ENCODE measurements at regions not wholly inside any gene's neighbourhood (a gene's known extent, or its start where the extent isn't known, plus 50 kb on each side); places are given as distances from the start of the nearest gene placed in this dataset.

DNA sequence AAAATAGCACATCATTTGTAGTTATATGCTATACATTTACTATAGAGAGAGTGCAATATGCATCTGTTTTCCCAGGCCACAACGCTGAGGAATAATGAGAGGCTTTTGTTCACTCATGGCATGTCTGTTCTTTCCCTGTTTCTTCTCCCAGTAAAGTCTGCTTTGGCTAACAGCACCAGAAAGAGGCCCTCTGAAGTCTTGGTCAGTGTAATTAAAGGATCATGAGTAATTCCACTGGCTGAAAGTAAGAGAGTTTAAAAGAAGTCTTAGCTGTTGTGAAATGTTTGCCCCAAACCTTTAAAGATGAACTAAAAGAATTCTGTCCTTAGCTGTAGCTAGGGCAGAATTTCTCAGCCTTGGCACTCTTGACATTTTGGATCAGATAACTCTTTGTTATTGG, 228.8 kb downstream of the TLE4 start:
- CTCF ChIA-PET = no interaction called here
- no peaks in the 10 kb centered on the region for H3K27me3 Mint-ChIP-seq (ENCODE audit: unreplicated experiment)
- TF ChIP-seq, protein P1, sequence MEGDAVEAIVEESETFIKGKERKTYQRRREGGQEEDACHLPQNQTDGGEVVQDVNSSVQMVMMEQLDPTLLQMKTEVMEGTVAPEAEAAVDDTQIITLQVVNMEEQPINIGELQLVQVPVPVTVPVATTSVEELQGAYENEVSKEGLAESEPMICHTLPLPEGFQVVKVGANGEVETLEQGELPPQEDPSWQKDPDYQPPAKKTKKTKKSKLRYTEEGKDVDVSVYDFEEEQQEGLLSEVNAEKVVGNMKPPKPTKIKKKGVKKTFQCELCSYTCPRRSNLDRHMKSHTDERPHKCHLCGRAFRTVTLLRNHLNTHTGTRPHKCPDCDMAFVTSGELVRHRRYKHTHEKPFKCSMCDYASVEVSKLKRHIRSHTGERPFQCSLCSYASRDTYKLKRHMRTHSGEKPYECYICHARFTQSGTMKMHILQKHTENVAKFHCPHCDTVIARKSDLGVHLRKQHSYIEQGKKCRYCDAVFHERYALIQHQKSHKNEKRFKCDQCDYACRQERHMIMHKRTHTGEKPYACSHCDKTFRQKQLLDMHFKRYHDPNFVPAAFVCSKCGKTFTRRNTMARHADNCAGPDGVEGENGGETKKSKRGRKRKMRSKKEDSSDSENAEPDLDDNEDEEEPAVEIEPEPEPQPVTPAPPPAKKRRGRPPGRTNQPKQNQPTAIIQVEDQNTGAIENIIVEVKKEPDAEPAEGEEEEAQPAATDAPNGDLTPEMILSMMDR (IDR thresholded peaks at IDR 0.05; ENCODE audit: unreplicated experiment) = no peak
- H3K4me1 Mint-ChIP-seq (ENCODE audit: low read depth, unreplicated experiment) = no peaks in the 10 kb centered on the region
- DNase-seq = no peak
- BruUV-seq (replicated peaks) = no TSS peak
- intact Hi-C loops (cut with micrococcal nuclease; ENCODE audit: unreplicated experiment) = no loop called here
- H3K9me3 Mint-ChIP-seq (ENCODE audit: low read depth, unreplicated experiment) = no peaks in the 10 kb centered on the region
- no peak overlapping the region for H3K27ac Mint-ChIP-seq (ENCODE audit: unreplicated experiment)
- H3K4me3 Mint-ChIP-seq (ENCODE audit: low read depth, unreplicated experiment) = no peak overlapping the region
- no peaks in the 10 kb centered on the region for H3K36me3 Mint-ChIP-seq (ENCODE audit: insufficient read depth, unreplicated experiment)

DNA sequence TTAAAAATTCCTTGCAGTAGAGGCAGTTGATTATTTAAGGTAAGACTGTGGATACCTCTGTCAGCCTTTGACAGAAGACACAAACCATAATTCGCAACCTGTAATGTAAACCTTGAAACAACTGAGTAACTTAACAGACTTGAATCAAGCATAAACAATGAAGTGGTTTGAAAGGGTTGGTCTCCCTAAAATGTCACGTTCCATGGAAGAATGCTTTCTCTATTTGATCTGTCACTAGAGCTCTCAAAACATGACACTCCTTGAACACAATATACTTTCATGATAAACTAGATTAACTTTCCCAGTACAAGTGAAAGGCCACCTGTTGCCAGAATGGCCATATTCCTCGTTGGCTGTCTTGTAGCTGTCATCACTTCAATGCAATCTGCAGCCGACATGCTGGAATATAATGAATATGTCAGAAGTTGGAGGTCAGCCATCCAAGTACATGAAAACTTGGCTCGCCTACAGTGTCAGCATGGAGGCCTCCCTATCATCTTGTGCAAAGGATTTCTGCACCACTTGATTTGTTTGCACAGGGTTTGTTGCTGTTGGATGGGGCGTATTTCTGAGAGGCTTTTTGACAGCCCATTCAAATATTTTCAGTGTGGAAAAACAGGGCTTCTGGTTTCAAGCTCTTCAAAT, 228.0 kb downstream of the TLE4 start:
- CTCF ChIA-PET = no interaction called here
- no peaks in the 10 kb centered on the region for H3K9me3 Mint-ChIP-seq (ENCODE audit: low read depth, unreplicated experiment)
- no peaks in the 10 kb centered on the region for H3K4me1 Mint-ChIP-seq (ENCODE audit: low read depth, unreplicated experiment)
- no peak for DNase-seq
- TF ChIP-seq, protein P1 (IDR thresholded peaks at IDR 0.05; ENCODE audit: unreplicated experiment) = no peak
- intact Hi-C loops (cut with micrococcal nuclease; ENCODE audit: unreplicated experiment) = no loop called here
- no TSS peak for BruUV-seq (replicated peaks)
- no peak overlapping the region for H3K4me3 Mint-ChIP-seq (ENCODE audit: low read depth, unreplicated experiment)
- H3K27me3 Mint-ChIP-seq (ENCODE audit: unreplicated experiment) = no peaks in the 10 kb centered on the region
- no peak overlapping the region for H3K27ac Mint-ChIP-seq (ENCODE audit: unreplicated experiment)
- no peaks in the 10 kb centered on the region for H3K36me3 Mint-ChIP-seq (ENCODE audit: insufficient read depth, unreplicated experiment)

DNA sequence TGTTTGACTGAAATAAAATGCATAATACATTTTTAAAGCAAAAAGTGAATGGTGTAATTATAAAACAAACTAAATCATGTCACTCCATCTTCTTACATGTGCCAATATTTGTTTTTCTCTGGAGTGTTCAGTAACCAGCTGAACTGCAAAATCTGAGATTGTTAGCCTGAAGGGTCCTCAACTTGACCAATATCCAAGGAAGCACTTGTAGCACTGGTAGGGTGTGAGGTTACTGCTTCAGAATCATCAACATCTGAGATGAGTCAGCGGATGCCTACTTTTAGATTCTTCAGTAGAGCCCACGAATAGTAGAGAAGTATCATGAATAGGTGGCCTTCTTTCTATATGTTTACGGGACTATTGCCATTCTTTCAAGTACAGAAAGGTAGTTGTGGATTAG, 226.7 kb downstream of the TLE4 start:
- no TSS peak for BruUV-seq (replicated peaks)
- TF ChIP-seq, protein P1 (IDR thresholded peaks at IDR 0.05; ENCODE audit: unreplicated experiment) = no peak
- no peak for DNase-seq
- Mint-ChIP-seq H3K36me3 (ENCODE audit: insufficient read depth, unreplicated experiment) (no peaks in the 10 kb centered on the region), H3K4me3 (ENCODE audit: low read depth, unreplicated experiment) (no peak overlapping the region), H3K27ac (ENCODE audit: unreplicated experiment) (no peak overlapping the region), H3K4me1 (ENCODE audit: low read depth, unreplicated experiment) (no peaks in the 10 kb centered on the region), H3K27me3 (ENCODE audit: unreplicated experiment) (no peaks in the 10 kb centered on the region), H3K9me3 (ENCODE audit: low read depth, unreplicated experiment) (no peaks in the 10 kb centered on the region)
- intact Hi-C loops (cut with micrococcal nuclease; ENCODE audit: unreplicated experiment) = no loop called here
- CTCF ChIA-PET = no interaction called here

DNA sequence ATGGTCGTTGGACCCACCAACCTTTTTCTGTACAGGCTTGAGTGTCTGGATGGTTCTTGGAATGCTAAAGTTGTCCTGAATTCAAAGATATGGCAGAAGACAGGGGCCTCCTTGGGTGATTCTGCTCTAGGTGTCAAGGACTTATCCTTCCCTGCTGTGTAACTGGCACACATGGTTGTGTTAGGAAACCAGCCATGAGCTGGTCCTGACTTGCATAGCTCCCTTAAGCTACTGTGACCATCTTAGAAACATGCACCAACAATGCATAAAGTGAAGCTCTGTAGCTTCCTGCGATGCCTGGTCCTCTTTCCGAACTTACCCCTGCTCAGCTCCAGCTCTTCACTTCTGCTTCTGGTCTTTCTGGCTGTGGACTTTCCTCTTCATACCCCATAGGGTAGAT, 224.6 kb downstream of the TLE4 start:
- Mint-ChIP-seq H3K9me3 (ENCODE audit: low read depth, unreplicated experiment) (peaks cover under 1% of the 10 kb centered on the region), H3K4me3 (ENCODE audit: low read depth, unreplicated experiment) (no peak overlapping the region), H3K36me3 (ENCODE audit: insufficient read depth, unreplicated experiment) (no peaks in the 10 kb centered on the region), H3K4me1 (ENCODE audit: low read depth, unreplicated experiment) (no peaks in the 10 kb centered on the region), H3K27me3 (ENCODE audit: unreplicated experiment) (no peaks in the 10 kb centered on the region), H3K27ac (ENCODE audit: unreplicated experiment) (no peak overlapping the region)
- TF ChIP-seq, protein P1 (IDR thresholded peaks at IDR 0.05; ENCODE audit: unreplicated experiment) = no peak
- intact Hi-C loops (cut with micrococcal nuclease; ENCODE audit: unreplicated experiment) = no loop called here
- no peak for DNase-seq
- BruUV-seq (replicated peaks) = no TSS peak
- CTCF ChIA-PET = no interaction called here
